ENCODE measurements at regions not wholly inside any gene's neighbourhood (a gene's known extent, or its start where the extent isn't known, plus 50 kb on each side); places are given as distances from the start of the nearest gene placed in this dataset.
"Not testable (repeated sequence)": the region's sequence is repeated elsewhere in the genome, so short reads cannot be mapped to it uniquely, and the experiment has no call there.

DNA sequence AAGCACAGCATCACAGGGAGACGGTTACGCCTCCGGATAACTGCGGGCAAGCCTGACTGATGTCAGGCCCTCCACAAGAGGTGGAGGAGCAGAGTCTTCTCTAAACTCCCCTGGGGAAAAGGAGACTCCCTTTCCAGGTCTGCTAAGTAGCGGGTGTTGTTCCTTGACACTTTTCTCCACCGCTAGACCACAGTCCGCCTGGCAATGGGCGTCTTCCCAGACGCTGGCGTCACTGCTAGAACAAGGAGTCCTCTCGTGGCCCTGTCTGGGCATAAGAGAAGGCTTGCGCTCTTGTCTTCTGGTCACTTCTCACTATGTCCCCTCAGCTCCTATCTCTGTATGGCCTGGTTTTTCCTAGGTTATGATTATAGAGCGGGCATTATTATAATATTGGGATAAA, 808.5 kb upstream of the GRIA3 start:
- TF ChIP-seq CTCF, POLR2A (IDR thresholded peaks at IDR 0.05): not testable (repeated sequence)

All from ovary (tissue), 3 donors.